ENCODE measurements at regions not wholly inside any gene's neighbourhood (a gene's known extent, or its start where the extent isn't known, plus 50 kb on each side); places are given as distances from the start of the nearest gene placed in this dataset.
"Not testable (repeated sequence)": the region's sequence is repeated elsewhere in the genome, so short reads cannot be mapped to it uniquely, and the experiment has no call there.

DNA sequence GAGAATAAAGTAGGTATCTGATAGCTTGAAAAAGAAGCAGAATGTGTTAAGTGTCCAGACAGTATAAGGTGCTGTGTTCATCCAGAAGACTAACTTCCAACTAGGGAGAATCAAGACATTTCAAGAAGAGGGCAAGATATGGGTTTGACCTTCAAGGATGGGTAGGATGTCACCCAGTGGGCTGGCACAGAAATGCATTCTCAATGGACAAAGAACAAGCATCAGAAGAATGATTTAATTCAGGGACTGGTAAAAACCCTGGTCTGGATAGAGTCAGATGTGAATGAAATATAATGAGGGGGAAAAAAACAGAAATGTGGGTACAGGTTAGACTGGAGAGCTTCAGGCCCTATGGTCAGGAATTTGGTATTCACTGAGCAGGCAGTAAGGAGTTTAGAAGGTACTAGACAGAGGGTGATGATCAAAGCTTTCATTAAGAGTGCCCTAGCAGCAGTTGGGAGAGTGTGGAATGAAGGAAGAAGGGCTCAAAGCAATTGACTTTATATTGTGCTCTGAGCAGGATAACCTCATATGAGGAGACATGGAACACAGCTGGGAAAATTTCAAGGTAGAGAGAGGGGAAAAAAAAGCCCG is 180.7 kb upstream of the ANK3 start:
- no peak for DNase-seq (ENCODE audit: low read depth, low spot score)

DNA sequence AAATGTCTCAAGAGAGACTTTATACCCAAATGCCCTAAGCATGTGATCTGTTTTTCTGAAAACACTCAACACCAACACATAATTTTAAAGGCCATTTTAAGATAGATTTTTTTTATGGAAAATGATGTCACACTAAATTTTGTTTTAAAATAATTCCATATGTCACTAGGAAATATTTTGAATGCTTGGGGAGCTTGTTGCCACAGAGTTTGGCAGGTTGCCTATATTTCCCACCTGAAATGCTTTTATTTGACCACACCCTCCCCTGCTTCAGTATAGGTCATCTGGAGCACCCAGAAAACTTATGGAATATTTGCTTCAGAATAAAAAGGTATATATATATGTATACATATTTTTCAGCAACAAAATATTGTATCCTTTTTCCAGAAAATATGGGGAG is 180.0 kb upstream of the ANK3 start:
- no peak for DNase-seq (ENCODE audit: low read depth, low spot score)

DNA sequence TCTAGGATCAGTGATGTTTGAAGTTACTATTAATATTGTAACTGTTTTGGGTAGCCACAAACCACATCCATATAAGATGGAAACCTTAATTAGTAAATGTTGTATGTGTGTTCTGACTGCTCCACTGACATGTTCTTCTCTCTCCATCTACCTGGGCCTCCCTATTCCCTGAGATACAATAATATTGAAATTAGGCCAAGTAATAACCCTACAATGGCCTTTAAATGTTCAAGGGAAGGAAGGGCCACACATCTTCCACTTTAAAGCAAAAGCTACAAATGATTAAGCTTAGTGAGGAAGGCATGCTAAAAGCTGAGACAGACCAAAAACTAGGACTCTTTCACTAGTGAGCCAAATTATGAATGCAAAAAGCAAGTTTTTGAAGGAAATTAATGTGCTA is 176.4 kb upstream of the ANK3 start:
- no peak for DNase-seq (ENCODE audit: low read depth, low spot score)

DNA sequence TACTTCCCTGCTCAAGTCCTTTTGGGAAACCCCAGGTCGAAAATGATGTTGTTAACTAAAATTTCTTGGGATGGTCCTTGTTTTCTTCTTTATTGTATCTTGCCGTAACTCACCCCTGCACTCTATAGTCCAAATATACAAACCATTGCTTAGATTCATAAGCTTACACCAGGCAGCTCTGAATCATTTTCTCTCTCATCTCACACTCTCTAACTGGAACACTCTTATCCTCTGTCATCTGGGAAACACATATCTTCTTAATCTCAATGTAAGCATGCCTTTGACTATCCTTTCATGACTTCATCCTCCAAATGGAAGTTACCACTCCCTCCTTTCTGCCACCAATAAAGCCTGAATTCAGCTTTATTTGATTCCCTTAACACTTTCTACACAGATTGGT is 175.8 kb upstream of the ANK3 start:
- no peak for DNase-seq (ENCODE audit: low read depth, low spot score)

DNA sequence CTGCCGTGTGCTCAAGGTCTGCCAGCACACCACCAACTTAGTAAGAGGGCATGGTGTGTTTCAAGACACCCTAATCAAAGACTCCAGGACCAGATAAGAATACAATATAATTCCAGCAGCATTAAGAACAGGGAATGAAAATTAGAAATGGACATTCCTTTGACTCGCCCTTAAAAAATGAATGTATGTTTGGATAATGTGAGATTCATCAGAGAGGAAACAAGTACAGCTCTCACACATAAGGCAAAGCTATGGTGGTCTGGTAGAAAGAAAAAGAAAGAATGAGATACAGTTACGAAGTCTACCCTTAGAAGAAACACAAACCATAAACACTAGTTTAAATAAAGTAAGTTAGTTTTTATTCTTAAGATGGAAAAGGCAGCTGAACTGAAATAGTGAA is 174.8 kb upstream of the ANK3 start:
- no peak for DNase-seq (ENCODE audit: low read depth, low spot score)

DNA sequence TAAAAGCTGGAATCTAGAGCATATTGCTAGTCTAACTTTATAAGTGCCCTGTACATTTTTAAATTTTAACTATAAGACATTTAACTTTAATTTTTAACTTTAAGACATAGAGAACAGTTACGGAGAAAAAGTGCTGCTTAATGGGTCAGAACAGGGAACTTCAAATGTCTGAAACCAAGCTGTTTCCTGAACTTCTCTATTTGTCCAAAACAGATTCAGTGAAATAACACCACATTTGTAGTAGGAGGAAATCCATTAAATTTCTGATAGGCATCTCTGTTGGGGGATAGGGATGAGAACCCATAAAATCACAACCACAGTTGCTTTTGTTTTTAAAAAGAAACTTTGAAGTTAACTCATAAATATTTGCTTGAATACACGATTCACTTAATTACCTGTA is 170.8 kb upstream of the ANK3 start:
- no peak for DNase-seq (ENCODE audit: low read depth, low spot score)

DNA sequence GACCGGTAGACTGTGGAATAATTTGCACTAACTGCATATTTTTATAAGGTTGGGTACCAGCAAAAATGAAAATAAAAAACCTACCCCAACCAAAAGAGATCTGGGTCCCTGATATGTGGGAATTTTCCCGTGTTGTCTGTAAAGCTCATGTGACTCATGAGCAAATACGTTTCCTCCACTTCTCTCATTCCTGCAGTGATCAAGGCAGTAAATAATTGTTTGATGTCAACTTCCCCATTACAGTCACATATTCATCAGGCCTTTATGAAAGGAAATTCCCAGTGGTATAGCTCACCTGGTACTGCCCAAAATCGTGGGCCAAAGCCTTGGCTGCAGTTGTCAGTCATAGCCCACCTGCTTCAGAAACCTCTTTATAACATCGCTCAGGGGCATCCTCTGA is 166.0 kb upstream of the ANK3 start:
- DNase-seq (ENCODE audit: low read depth, low spot score) = no peak

DNA sequence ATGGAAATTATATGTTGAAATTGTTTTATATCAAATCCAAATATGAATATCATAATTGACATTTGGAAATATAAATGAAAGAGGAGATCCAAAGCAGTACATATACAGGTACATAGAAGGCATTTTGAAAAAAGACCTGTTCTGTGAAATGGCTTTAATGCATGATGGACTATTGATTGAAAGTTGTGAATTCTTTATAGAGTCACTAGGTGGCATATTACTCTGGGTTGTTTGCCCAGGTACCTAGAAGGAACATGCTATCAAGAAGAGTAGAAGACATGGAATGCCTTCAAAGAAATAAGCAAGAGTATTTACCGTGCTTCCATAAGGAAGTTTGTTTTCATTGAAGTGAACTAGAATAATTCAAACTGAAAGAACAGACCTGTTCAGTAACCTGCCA is 160.0 kb upstream of the ANK3 start:
- DNase-seq (ENCODE audit: low read depth, low spot score) = no peak

DNA sequence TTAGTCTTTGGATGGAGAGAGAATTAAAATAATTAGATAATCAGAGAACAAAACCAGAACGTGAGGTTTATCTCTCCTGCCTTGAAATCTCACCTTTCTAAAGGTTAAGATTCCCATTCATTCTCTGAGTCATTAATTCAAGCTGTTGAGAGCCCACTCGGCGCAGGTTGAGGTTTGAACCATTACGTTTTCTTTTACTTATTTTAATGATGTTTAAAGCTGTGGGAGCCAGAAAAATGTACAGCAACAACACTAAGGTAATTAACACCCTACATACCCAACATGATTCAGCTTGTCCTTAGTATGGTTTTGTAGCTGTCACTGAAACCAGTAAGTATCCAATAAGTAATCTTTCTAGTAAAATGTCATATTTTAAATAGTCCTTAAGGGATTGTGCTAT is 153.0 kb upstream of the ANK3 start:
- no peak for DNase-seq (ENCODE audit: low read depth, low spot score)

DNA sequence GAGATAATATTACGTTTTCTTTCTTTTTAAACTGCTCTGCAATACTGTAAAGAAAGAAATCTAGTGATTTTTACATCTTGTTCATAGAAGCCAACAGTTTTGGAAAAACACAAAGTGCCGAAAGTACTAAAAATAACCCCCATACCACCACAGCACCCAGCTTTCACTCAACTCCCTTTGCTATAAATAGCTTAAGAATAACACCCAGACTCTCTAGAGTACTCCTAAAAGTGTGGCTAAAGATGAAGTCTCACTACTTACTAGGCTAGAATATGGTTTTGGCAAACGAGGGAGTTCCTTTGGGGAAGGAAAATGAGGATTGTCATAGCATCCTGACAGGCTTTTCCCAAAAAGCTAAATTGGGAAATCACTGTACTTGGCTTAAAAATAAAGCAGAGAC is 151.8 kb upstream of the ANK3 start:
- DNase-seq (ENCODE audit: low read depth, low spot score) = no peak

DNA sequence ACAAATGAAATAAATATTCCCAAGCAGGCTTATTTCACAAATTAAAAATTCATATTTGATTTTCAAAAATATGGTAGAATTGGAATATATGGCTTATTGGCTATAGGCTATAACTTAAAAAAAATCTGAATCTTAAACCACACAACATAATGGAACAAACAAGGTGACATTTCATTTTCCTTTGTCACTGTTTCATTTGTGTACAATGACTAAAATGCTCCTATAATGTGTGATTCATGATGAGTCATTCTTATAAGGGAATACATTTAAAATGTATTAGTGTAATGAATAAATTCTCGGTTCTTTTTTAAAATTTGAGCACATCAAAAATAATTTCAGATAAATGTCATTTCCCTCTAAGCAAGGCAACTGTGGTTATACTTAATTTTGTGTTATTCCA is 148.0 kb upstream of the ANK3 start:
- no peak for DNase-seq (ENCODE audit: low read depth, low spot score)

DNA sequence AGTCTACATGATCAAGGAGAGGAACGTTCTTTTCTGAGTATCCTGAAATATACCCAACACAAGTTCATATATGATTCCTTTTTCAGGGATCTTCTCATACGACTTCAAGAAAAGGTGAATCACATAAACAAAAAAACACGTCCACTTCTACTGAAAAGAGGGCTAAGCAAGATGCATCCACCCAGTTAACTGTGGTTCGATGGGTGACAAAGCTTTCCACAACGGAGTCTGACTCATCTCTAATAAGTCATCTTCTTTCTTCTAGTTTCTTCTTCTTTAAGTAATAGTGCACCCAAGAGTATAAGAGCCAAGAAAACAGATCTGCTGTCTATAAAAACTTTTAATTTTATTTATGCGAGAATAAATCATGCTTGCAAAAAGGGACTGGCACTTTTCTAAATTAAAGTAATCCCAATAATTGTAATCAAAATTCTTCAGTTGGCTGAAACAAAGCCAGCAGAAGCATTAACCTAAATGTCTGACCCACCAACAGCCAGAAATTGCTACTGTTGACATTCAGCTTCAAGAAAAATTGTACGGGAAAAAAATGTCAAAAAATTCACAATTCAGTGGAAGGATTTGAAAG is 146.9 kb upstream of the ANK3 start:
- DNase-seq (ENCODE audit: low read depth, low spot score) = no peak

DNA sequence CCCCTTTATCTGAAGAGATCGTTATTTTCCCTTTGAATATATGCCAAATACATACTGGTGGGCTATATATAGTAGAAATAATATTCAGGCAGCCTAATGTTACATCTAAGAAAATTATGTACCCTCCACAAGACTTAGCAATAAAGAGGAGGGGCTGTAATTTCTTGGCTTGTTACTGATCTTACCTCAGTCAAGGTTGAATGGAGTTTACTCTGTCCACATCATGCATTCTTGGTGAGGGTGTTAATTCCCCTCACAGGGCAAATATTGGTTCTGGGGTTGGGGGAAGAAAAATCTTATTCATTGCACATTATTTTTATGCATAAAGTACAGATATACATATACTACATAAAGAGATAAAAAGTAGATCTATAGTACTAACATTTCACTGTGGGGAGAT is 145.8 kb upstream of the ANK3 start:
- no peak for DNase-seq (ENCODE audit: low read depth, low spot score)

DNA sequence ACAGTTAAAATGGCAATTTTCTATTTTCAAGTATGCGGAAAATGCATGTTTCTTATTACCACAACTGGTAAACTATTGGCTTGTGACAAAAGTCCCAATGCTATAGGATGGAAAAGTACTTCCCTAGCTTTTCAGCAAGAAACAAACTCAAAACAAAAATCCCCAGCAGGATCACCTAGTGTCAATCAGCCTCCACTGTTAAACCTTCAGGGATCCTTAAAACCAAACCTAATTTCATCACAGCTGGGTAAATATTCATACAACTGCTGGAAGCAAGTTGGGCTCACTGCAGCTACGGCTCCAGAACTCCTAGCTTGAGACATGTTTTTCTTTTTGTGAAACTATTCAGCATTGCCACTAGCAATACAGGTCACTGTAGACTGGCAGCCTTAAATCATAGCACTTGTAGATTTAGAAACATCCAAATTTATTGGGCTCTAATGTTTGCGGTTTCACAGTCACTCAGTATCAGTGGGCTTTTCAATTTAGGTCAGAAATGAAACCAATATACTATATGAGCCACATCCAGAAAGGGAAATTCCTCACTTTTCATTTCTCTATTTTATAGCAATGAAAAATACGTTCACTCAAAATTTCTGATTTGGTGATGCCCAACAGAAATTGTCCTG is 145.2 kb upstream of the ANK3 start:
- no peak for DNase-seq (ENCODE audit: low read depth, low spot score)

DNA sequence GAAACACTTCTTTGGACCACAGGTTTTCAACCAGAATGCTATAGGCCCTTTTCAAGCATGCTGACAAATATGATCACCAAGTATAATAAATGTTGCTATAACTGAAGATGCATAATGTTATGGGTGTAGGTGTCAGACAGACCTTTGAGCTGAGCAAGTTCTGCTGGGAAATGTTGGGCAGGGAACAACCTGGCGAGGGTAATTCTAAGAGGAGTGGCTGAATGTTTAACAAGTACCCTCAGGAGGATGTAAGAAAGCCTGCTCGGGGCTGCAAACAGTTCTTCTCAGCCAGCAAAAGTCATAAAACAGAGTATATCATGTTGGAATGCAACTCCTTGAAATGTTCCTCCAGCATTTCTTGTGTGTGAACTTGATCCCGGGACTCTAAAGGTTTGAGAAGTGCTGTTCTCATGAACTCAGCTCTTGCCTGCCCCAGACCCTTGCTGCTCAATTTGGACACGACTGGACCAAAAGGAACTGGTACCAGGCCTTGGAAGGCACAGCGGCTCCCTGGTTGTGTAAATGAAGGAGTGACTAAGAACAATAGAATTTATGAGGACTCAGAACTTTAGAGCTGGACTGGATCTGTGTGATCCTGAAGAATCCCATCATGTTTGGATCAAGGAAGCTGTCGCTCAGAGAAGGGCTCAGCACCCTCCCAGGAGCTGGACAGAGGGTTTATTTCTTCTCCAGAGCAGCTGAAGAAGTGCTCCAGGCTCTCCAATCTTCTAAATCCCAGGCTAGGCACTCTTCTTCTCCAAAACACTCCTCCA is 143.2 kb upstream of the ANK3 start:
- no peak for DNase-seq (ENCODE audit: low read depth, low spot score)

DNA sequence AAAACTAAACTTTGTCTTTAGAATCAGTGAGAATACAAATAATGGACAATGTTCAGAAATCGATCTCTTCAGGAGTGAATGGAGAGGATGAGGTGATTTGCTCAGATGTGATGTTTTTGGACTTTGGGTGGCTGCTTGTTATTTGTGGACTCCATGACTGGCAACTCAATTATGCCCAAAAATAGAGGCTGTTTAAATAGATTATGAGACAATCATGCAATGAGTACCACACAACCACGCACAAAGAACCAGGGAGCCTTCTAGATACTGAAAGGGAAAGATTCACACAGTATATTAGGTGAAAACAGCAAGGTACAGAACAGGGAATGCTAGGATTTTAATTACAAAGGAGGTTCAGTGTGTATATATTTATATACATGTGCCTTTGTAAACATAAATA is 141.3 kb upstream of the ANK3 start:
- DNase-seq (ENCODE audit: low read depth, low spot score) = no peak

DNA sequence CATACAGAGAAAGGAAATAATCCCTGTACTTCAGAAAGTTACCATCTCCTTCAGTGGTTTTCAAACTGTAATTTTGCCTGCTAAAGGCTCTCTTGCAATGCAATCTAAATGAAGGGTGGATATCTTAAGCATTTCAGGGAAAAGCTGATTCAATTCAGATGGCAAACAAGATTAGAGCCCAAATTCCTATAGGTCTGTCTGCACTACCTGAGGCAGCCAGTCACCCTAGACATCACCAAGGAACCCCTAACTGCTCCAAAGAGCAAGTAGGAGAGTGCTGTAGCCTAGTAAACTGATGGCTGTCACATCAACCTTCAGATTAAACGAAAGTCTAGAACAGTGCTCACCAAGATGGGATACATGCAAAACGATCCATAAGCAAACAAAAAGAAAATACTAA is 138.0 kb upstream of the ANK3 start:
- no peak for DNase-seq (ENCODE audit: low read depth, low spot score)

DNA sequence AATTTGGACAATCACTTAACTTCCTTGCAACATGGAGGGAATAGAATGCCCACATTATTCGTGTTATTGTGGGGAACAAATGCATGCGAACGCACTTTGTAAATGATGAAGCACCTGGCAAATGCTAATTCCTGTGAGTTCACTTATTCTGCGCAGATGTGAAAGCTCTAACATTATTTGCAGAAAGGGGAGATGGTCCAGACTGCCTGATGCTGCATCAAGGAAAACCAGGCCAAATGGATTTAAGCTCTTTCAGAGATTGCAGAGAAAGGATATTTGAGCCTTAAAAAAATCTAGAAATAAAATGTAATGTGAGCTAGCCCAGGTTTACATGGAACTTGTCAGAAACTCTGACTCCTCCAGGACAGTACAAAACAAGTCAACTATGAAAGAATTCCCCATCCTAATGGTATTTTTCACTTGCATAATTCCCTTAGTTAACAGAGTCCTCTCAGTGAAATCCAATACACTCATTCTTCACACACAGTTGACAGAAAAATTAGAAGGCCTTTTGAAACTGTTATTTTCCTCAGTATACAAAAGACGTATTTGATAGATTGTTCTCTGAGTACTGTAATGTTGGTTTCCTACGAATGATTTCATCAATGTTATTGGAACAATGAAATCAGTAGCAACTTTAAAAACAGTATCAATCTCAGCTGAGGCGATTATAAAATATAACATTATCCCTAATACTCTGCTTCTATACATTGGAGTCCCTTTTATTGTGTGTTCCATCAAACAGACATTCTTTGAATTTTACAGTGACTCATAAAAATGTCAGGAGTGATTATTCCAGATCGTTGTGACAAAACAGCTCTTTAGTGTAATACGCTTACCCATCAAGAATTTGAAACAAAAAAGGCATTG is 136.3 kb upstream of the ANK3 start:
- DNase-seq (ENCODE audit: low read depth, low spot score) = no peak

DNA sequence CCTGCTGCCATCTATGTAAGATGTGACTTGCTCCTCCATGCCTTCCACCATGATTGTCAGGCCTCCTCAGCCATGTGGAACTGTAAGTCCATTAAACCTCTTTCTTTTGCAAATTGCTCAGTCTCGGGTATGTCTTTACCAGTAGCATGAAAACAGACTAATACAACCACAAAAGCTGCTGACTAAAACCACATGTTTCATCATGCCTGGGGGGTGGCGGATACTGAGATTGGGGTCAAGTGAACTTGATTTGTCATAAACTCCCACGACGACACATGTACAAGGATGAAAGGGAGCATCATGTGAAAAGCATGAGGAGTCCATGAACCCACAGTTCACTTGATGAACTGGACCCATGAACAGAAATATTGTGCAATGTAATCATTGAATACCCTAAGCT is 134.9 kb upstream of the ANK3 start:
- no peak for DNase-seq (ENCODE audit: low read depth, low spot score)

DNA sequence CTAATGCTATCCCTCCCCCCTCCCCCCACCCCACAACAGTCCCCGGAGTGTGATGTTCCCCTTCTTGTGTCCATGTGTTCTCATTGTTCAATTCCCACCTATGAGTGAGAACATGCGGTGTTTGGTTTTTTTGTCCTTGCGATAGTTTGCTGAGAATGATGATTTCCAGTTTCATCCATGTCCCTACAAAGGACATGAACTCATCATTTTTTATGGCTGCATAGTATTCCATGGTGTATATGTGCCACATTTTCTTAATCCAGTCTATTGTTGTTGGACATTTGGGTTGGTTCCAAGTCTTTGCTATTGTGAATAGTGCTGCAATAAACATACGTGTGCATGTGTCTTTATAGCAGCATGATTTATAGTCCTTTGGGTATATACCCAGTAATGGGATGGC is 133.7 kb upstream of the ANK3 start:
- DNase-seq (ENCODE audit: low read depth, low spot score) = not testable (repeated sequence)

DNA sequence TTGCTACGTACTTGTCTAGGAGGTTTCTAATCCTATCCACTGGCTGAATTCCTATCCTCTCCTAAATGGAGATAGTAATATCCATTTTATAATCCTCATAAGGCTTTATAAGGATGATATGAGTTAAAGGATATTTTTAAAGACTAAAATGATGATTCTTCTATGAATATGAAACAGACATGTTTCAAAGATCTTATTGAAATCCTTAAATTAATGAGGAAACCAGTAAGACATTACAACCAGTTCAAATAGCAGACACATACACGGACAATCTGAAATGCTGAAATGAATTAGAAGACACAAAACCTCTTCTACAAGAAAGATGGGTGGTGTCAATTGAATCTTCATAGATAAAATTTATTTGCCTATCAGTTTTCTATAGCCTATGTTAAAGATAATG is 132.9 kb upstream of the ANK3 start:
- DNase-seq (ENCODE audit: low read depth, low spot score) = no peak

DNA sequence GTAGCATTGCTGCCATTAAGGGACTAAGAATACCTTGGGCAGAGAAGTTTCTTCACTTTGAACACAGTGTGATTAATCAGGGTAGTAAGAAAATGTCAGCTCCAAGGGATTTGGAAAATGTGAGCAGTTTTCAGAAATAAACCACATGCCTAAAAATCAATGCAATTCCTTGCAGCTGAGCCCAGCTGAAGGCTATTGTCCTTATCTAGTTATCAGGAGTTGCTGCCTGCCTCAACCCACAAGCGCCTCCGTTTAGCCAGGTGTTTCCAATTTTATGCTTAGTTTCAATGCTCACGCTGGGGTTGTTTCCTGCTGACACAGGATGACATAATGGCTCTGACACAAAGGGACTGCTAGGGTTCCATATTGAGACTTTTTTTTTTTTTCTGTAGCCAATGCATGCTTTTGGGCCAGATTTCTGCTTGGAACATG is 132.3 kb upstream of the ANK3 start:
- DNase-seq (ENCODE audit: low read depth, low spot score) = no peak

All from activated CD4-positive, CD25-positive, alpha-beta regulatory T cell treated with anti-CD3 and anti-CD28 coated beads, Interleukin-2, amount 50 U/mL, for 16 hours (primary cell).